GM12878 (cell line): ENCODE measurements at regions not wholly inside any gene's neighbourhood (a gene's known extent, or its start where the extent isn't known, plus 50 kb on each side); places are given as distances from the start of the nearest gene placed in this dataset.

Source experiments
- ATAC-seq: fragments of 200-7000 bp; cut with Tn5 transposase; 3 replicates; pipeline ENCODE4 v1.9.1; 2020; ENCODE audit warnings: mild to moderate bottlenecking, moderate library complexity
- BruUV-seq: library from RNA; stranded (reverse); fragments of 400-500 nt; replicated peaks from 2 replicates; lab custom pipeline; 2021; lab: Mats Ljungman, UMichigan
- CTCF ChIA-PET: fragments of 300-600 bp; sonication (Branson Sonifier 250); formaldehyde crosslinking; extraction: SDS; loops from one replicate; lab custom pipeline; 2021; ENCODE audit warnings: inconsistent platforms; lab: Yijun Ruan, JAX
- POLR2A ChIA-PET: fragments of 350-600 bp; formaldehyde crosslinking; extraction: SDS; loops from one replicate; lab custom pipeline; 2021; ENCODE audit warnings: inconsistent platforms; lab: Charles Lee
- RAD21 ChIA-PET: fragments of 300-600 bp; sonication (Branson Sonifier 250); formaldehyde crosslinking; loops from one replicate; lab custom pipeline; 2023; ENCODE audit warnings: antibody characterized with exemption; ENCODE audit not compliant: unreplicated experiment; lab: Charles Lee
- SMC1A ChIA-PET: fragments of 300-600 bp; sonication (Branson Sonifier 250); formaldehyde crosslinking; loops from one replicate; lab custom pipeline; 2023; ENCODE audit not compliant: unreplicated experiment, uncharacterized antibody; lab: Charles Lee
- DNase-seq: peaks from one replicate; pipeline ENCODE4 v3.0.0-alpha.2; 2011; ENCODE audit warnings: low read depth, low spot score
- FAIRE-seq: peaks from 3 replicates; lab custom pipeline; 2011; peaks lifted over from hg19 to GRCh38; lab: Jason Lieb, UNC
- H2AFZ ChIP-seq: 2 replicates; pipeline ENCODE4 v1.6.0; 2011; ENCODE audit warnings: low read depth, low read length, control low read depth; ENCODE audit not compliant: control insufficient read depth
- H3K27ac ChIP-seq: 2 replicates; pipeline ENCODE4 v1.5.1; 2011; ENCODE audit warnings: control low read depth; ENCODE audit not compliant: control insufficient read depth, insufficient read depth
- H3K27me3 ChIP-seq, 2 experiments: replicated peaks in 1 of 2; 2 replicates each; pipeline versions ENCODE4 v1.6.0 to v1.6.1; 2011; ENCODE audit warnings: low read length in 1 of 2; ENCODE audit not compliant: control insufficient read depth in 2 of 2, insufficient read depth in 2 of 2
- H3K36me3 ChIP-seq, 2 experiments: 2 replicates each; pipeline ENCODE4 v1.5.1; 2011; ENCODE audit warnings: low read length in 1 of 2; ENCODE audit not compliant: control insufficient read depth in 2 of 2, insufficient read depth in 2 of 2
- H3K4me1 ChIP-seq: 2 replicates; pipeline ENCODE4 v1.6.1; 2011; ENCODE audit warnings: mild to moderate bottlenecking, low read length, moderate library complexity, mixed read lengths; ENCODE audit not compliant: control insufficient read depth, insufficient read depth
- H3K4me2 ChIP-seq: 2 replicates; pipeline ENCODE4 v1.6.0; 2011; ENCODE audit warnings: control low read depth; ENCODE audit not compliant: control insufficient read depth, insufficient read depth
- H3K4me3 ChIP-seq: fragments of 200-600 bp; sonication (generic); 2 replicates; pipeline ENCODE4 v1.5.1; 2016
- H3K79me2 ChIP-seq: 2 replicates; pipeline ENCODE4 v1.6.0; 2011; ENCODE audit warnings: low read length; ENCODE audit not compliant: control insufficient read depth, insufficient read depth
- H3K9ac ChIP-seq: 2 replicates; pipeline ENCODE4 v1.8.0; 2011; ENCODE audit warnings: low read length, control low read depth, mixed read lengths; ENCODE audit not compliant: control insufficient read depth, insufficient read depth
- H3K9me3 ChIP-seq: replicated peaks from 3 replicates; pipeline ENCODE4 v1.5.1; 2011; ENCODE audit warnings: mild to moderate bottlenecking, low read length; ENCODE audit not compliant: control insufficient read depth, insufficient read depth
- H4K20me1 ChIP-seq: 2 replicates; pipeline ENCODE4 v1.6.0; 2011; ENCODE audit not compliant: control insufficient read depth, insufficient read depth
- CHD2 ChIP-seq: IDR thresholded peaks from 2 replicates; pipeline ENCODE4 v1.6.1; 2011; ENCODE audit warnings: low read depth, low read length, improper control_type of control experiment, borderline replicate concordance
- CTCF ChIP-seq, 3 experiments: IDR thresholded peaks in 2 of 3; conservative IDR thresholded peaks in 1 of 3; 2 replicates each; pipeline ENCODE4 v1.5.1; 2011; ENCODE audit warnings: low read depth in 3 of 3, low read length in 3 of 3, mild to moderate bottlenecking in 3 of 3, control low read depth in 2 of 3, moderate library complexity in 2 of 3, inconsistent platforms in 1 of 3, mixed read lengths in 1 of 3; ENCODE audit not compliant: control insufficient read depth in 2 of 3, insufficient read depth in 1 of 3; ENCODE audit errors: extremely low read depth in 1 of 3
- PRDM15 ChIP-seq: fragments of 450-650 bp; formaldehyde crosslinking; IDR thresholded peaks from 2 replicates; pipeline ENCODE4 v1.4.0; 2020; ENCODE audit warnings: mild to moderate bottlenecking, moderate library complexity
- RELB ChIP-seq: fragments of 450-650 bp; IDR thresholded peaks from 2 replicates; pipeline ENCODE4 v1.6.1; 2017; ENCODE audit warnings: low read depth, mild to moderate bottlenecking, moderate library complexity
- SREBF1 ChIP-seq: IDR thresholded peaks from 2 replicates; pipeline ENCODE4 v1.6.1; 2012; ENCODE audit warnings: mild to moderate bottlenecking, low read length
- YY1 ChIP-seq: IDR thresholded peaks from 2 replicates; pipeline ENCODE4 v1.6.1; 2011; ENCODE audit warnings: low read depth, mild to moderate bottlenecking, low read length
- ZNF384 ChIP-seq: IDR thresholded peaks from 2 replicates; pipeline ENCODE4 v1.6.1; 2012; ENCODE audit warnings: low read depth, mild to moderate bottlenecking, low read length, improper control_type of control experiment, borderline replicate concordance
- ZSCAN29 ChIP-seq: fragments of 450-650 bp; IDR thresholded peaks from 2 replicates; pipeline ENCODE4 v1.6.1; 2017; ENCODE audit warnings: mild to moderate bottlenecking, moderate library complexity
- WGBS: methylation state at CpG from one replicate; pipeline ENCODE4 v1.1.6; 2016; ENCODE audit warnings: low lambda C conversion rate; ENCODE audit not compliant: insufficient replicate concordance, insufficient coverage; ENCODE audit errors: missing lambda C conversion rate; 5-methylcytosine and 5-hydroxymethylcytosine counted together
- in situ Hi-C: fragments of 300-500 bp; cut with MboI; formaldehyde crosslinking; loops from 9 replicates; pipeline ENCODE4 v1.14.3; 2018; ENCODE audit warnings: mixed read lengths
- intact Hi-C: fragments of 100-400 bp; cut with micrococcal nuclease; formaldehyde crosslinking; loops from one replicate; pipeline ENCODE4 v1.14.2; 2022; ENCODE audit not compliant: unreplicated experiment

GRCh38 chr4:22922426-22922825 lies 229.7 kb downstream of the GBA3 start:
- H3K4me2 ChIP-seq, result no peak overlapping the region
- no peak overlapping the region for H3K27ac ChIP-seq
- no peaks in the 10 kb centered on the region for H3K27me3 ChIP-seq
- H3K9me3 ChIP-seq, result no peaks in the 10 kb centered on the region
- H3K79me2 ChIP-seq, result no peaks in the 10 kb centered on the region
- ChIA-PET CTCF (interaction anchor here (0.5 to 1.2 kb wide), 4 partner anchors 22 to 454 kb away, joined by 3 to 4 read pairs (median 3); no protein-coding TSS in a partner anchor), SMC1A (interaction anchor here (0.6 to 0.8 kb wide), 2 partner anchors 60 to 365 kb away, joined by 3 read pairs; no protein-coding TSS in a partner anchor), POLR2A (no interaction called here), RAD21 (interaction anchor here (1.2 kb wide), 1 partner anchor 18 kb away, joined by 3 read pairs; no protein-coding TSS in a partner anchor)
- WGBS, result 0% methylated on average over 2 of the region's 2 CpGs
- no peak overlapping the region for H3K4me3 ChIP-seq
- no peaks in the 10 kb centered on the region for H3K4me1 ChIP-seq
- in situ Hi-C loops (no loop called here), intact Hi-C loops (no loop called here)
- H3K36me3 ChIP-seq, result no peaks in the 10 kb centered on the region
- no peaks in the 10 kb centered on the region for H4K20me1 ChIP-seq
- no peak for DNase-seq
- H3K9ac ChIP-seq, result no peak overlapping the region
- no peak overlapping the region for H2AFZ ChIP-seq
- no peak for FAIRE-seq
- no TSS peak for BruUV-seq
- ATAC-seq, result no peak
- TF ChIP-seq CTCF (IDR thresholded peaks at IDR 0.05 in 2 of 3, conservative IDR thresholded peaks at IDR 0.05 in 1 of 3; ENCODE audit: control insufficient read depth in 2 of 3, extremely low read depth in 1 of 3, insufficient read depth in 1 of 3, low read depth in 3 of 3, low read length in 3 of 3), result no peak
- TF ChIP-seq PRDM15 (CRISPR knock-in tag), result no peak
- no peak for TF ChIP-seq CHD2
- no peak for TF ChIP-seq ZNF384
- no peak for TF ChIP-seq SREBF1
- no peak for TF ChIP-seq RELB
- TF ChIP-seq YY1, result no peak
- TF ChIP-seq ZSCAN29, result no peak
